Activated T-cell treated with anti-CD3 and anti-CD28 coated beads for 24 hours (primary cell): ENCODE measurements at regions not wholly inside any gene's neighbourhood (a gene's known extent, or its start where the extent isn't known, plus 50 kb on each side); places are given as distances from the start of the nearest gene placed in this dataset.

Experiments
- DNase-seq: peaks from one replicate; pipeline ENCODE4 v3.0.0-alpha.2; 2020; ENCODE audit warnings: low read depth

DNA sequence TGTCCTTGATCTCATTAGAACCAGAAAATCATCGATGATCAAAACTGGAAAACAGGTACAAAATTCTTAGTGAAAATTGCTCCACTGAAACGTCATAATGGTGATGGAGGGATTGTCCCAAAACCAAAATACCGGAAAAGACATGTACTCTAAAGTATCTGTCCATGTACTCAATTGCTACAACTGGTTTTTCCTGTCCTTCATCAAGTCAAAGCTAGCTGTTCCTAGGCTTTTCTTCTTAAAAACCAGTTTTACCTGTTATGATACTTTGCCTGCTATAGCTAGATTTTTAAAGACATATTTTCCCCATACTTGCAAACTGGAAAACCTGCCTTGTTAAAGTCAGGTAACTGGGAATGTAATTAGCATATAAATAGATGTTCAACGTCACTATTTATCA, 50.5 kb upstream of the LRRC1 start:
- no peak for DNase-seq

DNA sequence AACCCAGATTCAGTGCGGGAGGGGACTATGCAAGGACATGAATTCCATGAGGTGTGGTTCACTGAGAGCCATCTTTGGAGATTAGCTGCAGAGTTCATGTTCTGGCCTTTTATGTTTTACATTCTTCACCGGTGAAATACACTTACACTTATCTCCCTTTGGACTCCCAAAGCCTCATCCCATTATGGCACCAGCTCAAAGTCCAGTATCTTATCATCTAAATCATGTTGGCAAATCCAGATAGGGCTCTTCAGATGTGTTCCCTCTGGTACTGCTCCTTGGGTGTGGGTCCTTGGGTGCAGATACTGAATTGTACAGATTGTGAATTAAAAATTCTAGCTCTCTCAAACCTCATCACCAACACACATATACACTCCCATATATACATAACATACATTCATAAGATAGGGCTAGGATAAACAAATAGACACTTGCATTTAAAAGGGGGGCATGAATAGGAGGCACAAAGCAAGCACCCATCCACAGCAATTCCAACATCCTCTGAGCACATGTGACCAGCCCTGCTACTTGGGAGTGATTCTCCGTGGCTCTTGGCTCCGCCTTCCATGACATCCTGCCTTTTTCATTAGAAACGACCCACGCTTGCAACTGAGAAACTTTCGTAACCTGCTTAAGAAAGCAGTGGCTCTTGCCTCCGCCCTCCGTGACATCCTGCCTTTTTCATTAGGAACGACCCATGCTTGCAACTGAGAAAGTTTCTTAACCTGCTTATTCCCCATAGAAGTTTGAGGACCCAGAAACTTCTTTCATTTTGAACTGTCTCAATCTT, 53.6 kb upstream of the LRRC1 start:
- DNase-seq = peak; percentile 15

DNA sequence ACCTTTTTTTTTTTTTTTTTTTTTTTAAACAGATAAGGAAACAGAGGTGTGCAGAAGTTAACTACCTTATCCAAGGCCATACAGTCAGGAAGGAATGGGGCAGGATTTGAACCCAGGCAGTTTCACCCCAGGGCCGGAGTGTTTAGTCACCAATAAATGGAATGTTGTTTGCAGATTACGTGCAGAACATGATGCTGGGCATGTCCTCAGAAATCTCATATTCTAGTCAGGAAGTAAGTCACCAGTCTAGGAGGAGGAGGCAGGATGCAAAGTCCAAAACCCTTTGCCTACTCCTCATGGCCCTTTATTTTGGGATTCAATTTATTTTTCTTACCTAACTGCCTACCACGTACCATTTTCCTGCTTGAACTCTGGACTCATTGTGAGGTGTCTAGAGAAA, 57.1 kb upstream of the LRRC1 start:
- DNase-seq = no peak

GRCh38 chr6:53735896-53736295, 58.9 kb upstream of the LRRC1 start:
- no peak for DNase-seq

GRCh38 chr6:53734473-53735299, 60.1 kb upstream of the LRRC1 start:
- DNase-seq = no peak

- DNase-seq = no peak
These were observed 62.8 kb upstream of the LRRC1 start for GRCh38 chr6:53731866-53732636.

DNA sequence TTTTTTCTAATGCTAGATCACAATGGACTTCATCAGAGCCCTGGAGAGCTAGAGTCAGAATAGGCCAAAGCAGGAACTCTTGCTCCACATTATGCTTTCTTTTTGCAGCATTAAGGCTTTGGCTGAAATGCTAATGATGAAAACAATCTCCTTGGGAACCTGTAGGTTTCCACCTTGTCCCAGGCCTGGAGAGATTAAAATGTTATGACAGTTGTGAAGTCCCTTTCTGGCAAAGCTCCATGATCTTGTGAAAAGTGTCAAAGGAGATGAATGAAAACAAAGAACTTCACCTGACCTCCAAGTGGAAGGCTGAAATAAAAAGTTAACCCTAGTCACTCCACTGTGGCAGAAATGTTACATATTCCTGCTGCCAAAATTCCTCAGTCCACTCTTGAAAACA, 64.0 kb upstream of the LRRC1 start:
- no peak for DNase-seq

DNA sequence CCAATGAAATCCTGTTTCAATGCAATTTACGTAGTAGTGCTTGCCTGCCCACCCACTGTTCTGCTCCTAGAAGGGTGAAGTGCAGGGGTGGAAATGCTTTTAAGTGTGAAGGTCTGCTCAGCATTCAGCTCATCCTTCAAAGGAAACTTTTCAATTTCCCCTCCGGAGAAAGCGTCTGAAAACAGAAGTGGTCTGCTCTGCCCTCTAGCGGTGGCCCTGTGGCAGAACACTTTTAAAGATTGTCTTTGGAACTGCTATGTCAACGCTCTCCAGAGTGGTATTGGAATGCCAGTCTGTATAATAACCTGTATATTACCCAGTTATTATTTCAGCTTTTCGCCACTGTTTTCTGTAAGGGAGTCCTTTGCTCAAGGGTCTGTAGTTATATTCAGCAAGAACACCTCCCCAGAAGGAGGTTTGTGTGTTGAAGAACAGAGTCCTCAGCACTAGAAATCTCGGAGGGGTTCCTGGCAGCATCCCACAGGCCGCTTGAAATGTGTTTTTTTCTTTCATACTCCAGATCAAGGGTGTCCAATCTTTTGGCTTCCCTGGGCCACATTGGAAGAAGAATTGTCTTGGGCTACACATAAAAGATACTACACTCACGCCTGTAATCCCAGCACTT, 63.1 kb upstream of the KLHL31 start:
- DNase-seq = peak; percentile 32

DNA sequence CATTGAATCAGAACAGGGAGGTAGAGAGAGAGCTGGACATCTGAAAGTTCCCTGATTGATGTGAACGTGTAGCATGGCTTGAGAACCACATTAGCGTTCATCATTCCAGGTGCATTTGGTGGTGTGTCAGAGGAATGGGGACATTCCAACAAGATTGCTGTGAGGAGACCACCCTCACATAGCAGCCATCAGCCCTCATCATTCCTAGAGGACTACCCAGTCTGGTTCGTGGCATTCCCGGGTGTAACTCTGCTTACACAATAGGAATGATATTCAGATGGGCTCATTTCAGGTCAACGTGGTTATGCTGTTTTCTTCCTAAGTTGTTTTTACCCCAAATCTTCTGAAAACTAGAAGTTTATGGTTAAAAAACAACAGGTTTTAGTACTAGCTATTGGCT, 62.2 kb upstream of the KLHL31 start:
- no peak for DNase-seq

GRCh38 chr6:53725791-53726575, 60.4 kb upstream of the KLHL31 start:
- peak; percentile 65 for DNase-seq

GRCh38 chr6:53724501-53724900, 58.9 kb upstream of the KLHL31 start:
- DNase-seq = no peak

GRCh38 chr6:53723331-53723730, 57.8 kb upstream of the KLHL31 start:
- DNase-seq = no peak

GRCh38 chr6:53721766-53722165, 56.2 kb upstream of the KLHL31 start:
- DNase-seq = no peak

GRCh38 chr6:53718597-53719460, 53.3 kb upstream of the KLHL31 start:
- DNase-seq = no peak

DNA sequence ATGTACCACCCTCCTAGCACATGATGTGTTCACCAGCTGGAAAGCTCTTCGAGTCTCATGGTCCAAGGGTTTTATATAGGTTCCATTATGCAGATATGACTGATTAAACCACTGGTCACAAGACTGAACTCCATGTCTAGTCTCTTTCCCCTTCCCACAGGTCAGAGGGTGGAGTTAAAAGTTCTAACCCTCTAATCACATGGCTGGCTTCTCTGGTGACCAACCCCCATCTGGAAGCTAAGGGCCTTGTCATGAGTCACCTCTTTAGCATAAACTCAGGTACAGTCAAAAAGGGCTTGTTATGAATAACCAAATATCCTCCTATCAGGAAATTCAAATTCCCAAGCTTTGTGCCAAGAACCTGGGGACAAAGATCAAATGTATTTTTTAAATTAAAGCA, 52.0 kb upstream of the KLHL31 start:
- no peak for DNase-seq

DNA sequence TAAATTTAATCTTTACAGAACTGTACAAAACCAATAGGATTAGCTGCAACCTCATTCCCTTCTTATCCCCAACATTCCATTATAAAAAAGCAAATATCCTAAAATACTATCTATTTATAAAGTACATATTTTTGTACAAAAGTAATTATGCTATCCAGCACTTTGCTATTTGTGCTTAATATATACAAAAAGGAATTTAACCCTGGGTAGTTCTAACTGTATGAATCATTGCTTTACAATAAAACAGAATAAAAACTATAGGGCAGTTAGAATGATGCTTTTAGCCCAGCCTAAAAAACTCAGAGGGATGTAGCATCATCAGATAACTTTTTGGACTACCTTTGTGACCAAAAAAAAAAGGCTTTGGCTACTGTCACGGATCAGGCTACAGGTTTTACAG, 49.9 kb upstream of the KLHL31 start:
- DNase-seq = no peak
